Stimulated activated CD8-positive, alpha-beta memory T cell treated with anti-CD3 and anti-CD28 coated beads, Interleukin-4, amount 100 ng/mL, for 24 hours (primary cell): ENCODE measurements at regions not wholly inside any gene's neighbourhood (a gene's known extent, or its start where the extent isn't known, plus 50 kb on each side); places are given as distances from the start of the nearest gene placed in this dataset.

Source experiments
- DNase-seq: peaks from one replicate; pipeline ENCODE4 v3.0.0-alpha.2; 2020; ENCODE audit warnings: low read depth

- no peak for DNase-seq
Measured at GRCh38 chr3:34988296-34988695, 651.0 kb upstream of the ARPP21 start.

- no peak for DNase-seq
Measured at GRCh38 chr3:34995796-34996430, 643.4 kb upstream of the ARPP21 start.

GRCh38 chr3:34998902-34999301 is 640.4 kb upstream of the ARPP21 start:
- no peak for DNase-seq

- no peak for DNase-seq
Measured at GRCh38 chr3:35012214-35012613, 627.1 kb upstream of the ARPP21 start.

- DNase-seq, result no peak
Measured at GRCh38 chr3:35028157-35028556, 611.2 kb upstream of the ARPP21 start.

GRCh38 chr3:35042210-35042991 is 596.9 kb upstream of the ARPP21 start:
- no peak for DNase-seq

- DNase-seq, result no peak
Measured at GRCh38 chr3:35043040-35043439, 596.3 kb upstream of the ARPP21 start.

GRCh38 chr3:35044190-35044589 is 595.1 kb upstream of the ARPP21 start:
- no peak for DNase-seq

- no peak for DNase-seq
Measured at GRCh38 chr3:35045118-35045517, 594.2 kb upstream of the ARPP21 start.

GRCh38 chr3:35064761-35065160 is 574.6 kb upstream of the ARPP21 start:
- DNase-seq, result no peak

- DNase-seq, result no peak
Measured at GRCh38 chr3:35065891-35066290, 573.4 kb upstream of the ARPP21 start.

- DNase-seq, result no peak
Measured at GRCh38 chr3:35067750-35068149, 571.6 kb upstream of the ARPP21 start.

GRCh38 chr3:35070088-35070487 is 569.2 kb upstream of the ARPP21 start:
- no peak for DNase-seq

GRCh38 chr3:35071772-35072171 is 567.6 kb upstream of the ARPP21 start:
- DNase-seq, result no peak

- no peak for DNase-seq
Measured at GRCh38 chr3:35078780-35079179, 560.5 kb upstream of the ARPP21 start.

- no peak for DNase-seq
Measured at GRCh38 chr3:35079403-35079802, 559.9 kb upstream of the ARPP21 start.

- DNase-seq, result no peak
Measured at GRCh38 chr3:35081899-35082298, 557.4 kb upstream of the ARPP21 start.

GRCh38 chr3:35088943-35089342 is 550.4 kb upstream of the ARPP21 start:
- no peak for DNase-seq

- DNase-seq, result no peak
Measured at GRCh38 chr3:35114686-35115085, 524.6 kb upstream of the ARPP21 start.

GRCh38 chr3:35120026-35120425 is 519.3 kb upstream of the ARPP21 start:
- no peak for DNase-seq

GRCh38 chr3:35137612-35138011 is 501.7 kb upstream of the ARPP21 start:
- DNase-seq, result no peak

- no peak for DNase-seq
Measured at GRCh38 chr3:35141406-35141805, 497.9 kb upstream of the ARPP21 start.

- DNase-seq, result no peak
Measured at GRCh38 chr3:35144011-35144410, 495.3 kb upstream of the ARPP21 start.
